Glutamatergic neuron (in vitro differentiated cells): ENCODE measurements at regions not wholly inside any gene's neighbourhood (a gene's known extent, or its start where the extent isn't known, plus 50 kb on each side); places are given as distances from the start of the nearest gene placed in this dataset.

Experiments
- DNase-seq: peaks from one replicate; pipeline ENCODE4 v3.0.0; 2022
- H3K27ac Mint-ChIP-seq: one replicate; pipeline ENCODE4 v1.8.0; 2020; ENCODE audit warnings: mild to moderate bottlenecking, mixed read lengths, inconsistent platforms; ENCODE audit not compliant: unreplicated experiment
- H3K27me3 Mint-ChIP-seq: one replicate; pipeline ENCODE4 v1.8.0; 2020; ENCODE audit warnings: mild to moderate bottlenecking, moderate library complexity, mixed read lengths, inconsistent platforms; ENCODE audit not compliant: unreplicated experiment
- H3K36me3 Mint-ChIP-seq: one replicate; pipeline ENCODE4 v1.8.0; 2020; ENCODE audit warnings: mild to moderate bottlenecking, mixed read lengths, inconsistent platforms; ENCODE audit not compliant: unreplicated experiment
- H3K4me1 Mint-ChIP-seq: one replicate; pipeline ENCODE4 v1.8.0; 2020; ENCODE audit warnings: mild to moderate bottlenecking, low read depth, mixed read lengths, inconsistent platforms; ENCODE audit not compliant: unreplicated experiment
- H3K4me3 Mint-ChIP-seq: one replicate; pipeline ENCODE4 v1.8.0; 2020; ENCODE audit warnings: mild to moderate bottlenecking, mixed read lengths, inconsistent platforms; ENCODE audit not compliant: unreplicated experiment
- H3K9me3 Mint-ChIP-seq: one replicate; pipeline ENCODE4 v1.8.0; 2020; ENCODE audit warnings: mild to moderate bottlenecking, moderate library complexity, mixed read lengths, inconsistent platforms; ENCODE audit not compliant: unreplicated experiment
- TF ChIP-seq, protein P1 (sequence below): fragments of 200-600 bp; sonication (generic); IDR thresholded peaks from one replicate; pipeline ENCODE4 v1.5.0; 2021; ENCODE audit not compliant: partially characterized antibody, unreplicated experiment

DNA sequence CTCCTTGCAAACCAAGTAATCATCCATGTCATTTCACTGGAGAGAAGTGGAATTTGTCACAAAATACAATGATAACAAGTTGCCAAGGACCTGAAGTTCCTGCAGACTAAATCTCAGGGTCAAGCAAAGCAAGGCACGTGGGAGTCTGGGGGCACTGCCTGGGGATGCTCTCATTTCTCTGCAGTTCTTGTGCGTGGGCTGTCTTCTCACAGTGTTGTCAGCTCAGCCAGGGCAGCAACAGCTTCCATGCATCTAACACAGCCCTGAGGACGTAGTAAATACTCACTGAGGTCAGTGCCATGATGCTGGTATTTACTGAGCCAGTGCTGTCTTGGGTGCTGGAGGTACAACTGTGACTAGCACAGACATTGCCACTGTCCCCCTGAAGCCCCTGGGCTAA lies 62.9 kb upstream of the CMKLR1 start:
- TF ChIP-seq, protein P1, sequence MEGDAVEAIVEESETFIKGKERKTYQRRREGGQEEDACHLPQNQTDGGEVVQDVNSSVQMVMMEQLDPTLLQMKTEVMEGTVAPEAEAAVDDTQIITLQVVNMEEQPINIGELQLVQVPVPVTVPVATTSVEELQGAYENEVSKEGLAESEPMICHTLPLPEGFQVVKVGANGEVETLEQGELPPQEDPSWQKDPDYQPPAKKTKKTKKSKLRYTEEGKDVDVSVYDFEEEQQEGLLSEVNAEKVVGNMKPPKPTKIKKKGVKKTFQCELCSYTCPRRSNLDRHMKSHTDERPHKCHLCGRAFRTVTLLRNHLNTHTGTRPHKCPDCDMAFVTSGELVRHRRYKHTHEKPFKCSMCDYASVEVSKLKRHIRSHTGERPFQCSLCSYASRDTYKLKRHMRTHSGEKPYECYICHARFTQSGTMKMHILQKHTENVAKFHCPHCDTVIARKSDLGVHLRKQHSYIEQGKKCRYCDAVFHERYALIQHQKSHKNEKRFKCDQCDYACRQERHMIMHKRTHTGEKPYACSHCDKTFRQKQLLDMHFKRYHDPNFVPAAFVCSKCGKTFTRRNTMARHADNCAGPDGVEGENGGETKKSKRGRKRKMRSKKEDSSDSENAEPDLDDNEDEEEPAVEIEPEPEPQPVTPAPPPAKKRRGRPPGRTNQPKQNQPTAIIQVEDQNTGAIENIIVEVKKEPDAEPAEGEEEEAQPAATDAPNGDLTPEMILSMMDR, result no peak
- no peaks in the 10 kb centered on the region for H3K27me3 Mint-ChIP-seq
- DNase-seq, result no peak
- no peak overlapping the region for H3K27ac Mint-ChIP-seq
- H3K36me3 Mint-ChIP-seq, result peaks cover 17% of the 10 kb centered on the region
- H3K9me3 Mint-ChIP-seq, result peaks cover 3% of the 10 kb centered on the region
- H3K4me1 Mint-ChIP-seq, result peaks cover 12% of the 10 kb centered on the region
- no peak overlapping the region for H3K4me3 Mint-ChIP-seq

DNA sequence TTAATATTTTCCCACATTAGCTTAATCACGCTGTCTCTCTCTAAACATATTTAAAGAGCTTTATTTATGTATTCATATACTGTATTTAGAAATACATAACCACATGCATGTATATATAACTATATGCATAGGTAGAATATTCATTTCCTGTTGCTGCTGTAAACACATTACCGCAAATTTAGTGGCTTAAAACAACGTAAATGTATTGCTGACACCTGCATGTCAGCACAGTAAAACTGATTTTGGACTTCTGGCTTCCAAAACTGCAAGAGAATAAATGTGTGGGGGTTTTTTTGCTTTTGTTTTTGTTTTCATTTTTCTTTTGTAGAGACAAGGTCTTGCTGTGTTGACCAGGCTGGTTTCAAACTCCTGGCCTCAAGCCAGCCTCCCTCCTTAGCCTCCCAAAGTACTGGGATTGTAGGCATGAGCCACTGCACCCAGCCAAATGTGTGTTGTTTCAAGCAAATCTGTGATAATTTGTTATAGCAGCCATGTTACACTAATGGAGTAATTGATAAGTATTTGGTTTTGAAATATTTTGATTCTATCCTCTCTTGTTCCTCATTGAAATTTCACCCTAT lies 61.9 kb upstream of the CMKLR1 start:
- Mint-ChIP-seq H3K27me3 (no peaks in the 10 kb centered on the region), H3K27ac (no peak overlapping the region), H3K9me3 (peaks cover 3% of the 10 kb centered on the region), H3K36me3 (peaks cover 14% of the 10 kb centered on the region), H3K4me3 (no peak overlapping the region), H3K4me1 (peaks cover 12% of the 10 kb centered on the region)
- TF ChIP-seq, protein P1, result no peak
- DNase-seq, result no peak

DNA sequence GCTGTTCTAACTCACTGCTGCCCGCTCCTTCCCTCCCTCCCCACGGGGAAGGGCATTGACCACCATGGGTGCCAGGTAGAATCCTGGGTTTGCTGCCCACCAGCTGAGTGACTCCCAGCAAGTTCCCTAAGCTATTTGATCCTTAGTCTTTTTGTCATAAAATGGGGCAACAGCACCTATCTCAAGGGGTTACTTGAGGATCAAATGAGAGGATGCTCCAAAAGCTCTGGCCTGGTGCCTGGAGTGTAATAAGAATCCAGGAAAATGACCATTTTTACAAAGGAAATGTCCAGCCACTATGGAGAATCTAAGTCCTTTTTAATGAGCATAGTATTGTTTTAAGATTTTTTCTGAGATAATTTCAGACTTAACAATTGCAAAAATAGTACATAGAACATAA lies 61.4 kb upstream of the CMKLR1 start:
- H3K36me3 Mint-ChIP-seq, result peaks cover 9% of the 10 kb centered on the region
- TF ChIP-seq, protein P1, result no peak
- no peaks in the 10 kb centered on the region for H3K27me3 Mint-ChIP-seq
- no peak overlapping the region for H3K27ac Mint-ChIP-seq
- H3K4me1 Mint-ChIP-seq, result peaks cover 12% of the 10 kb centered on the region
- no peak for DNase-seq
- no peak overlapping the region for H3K4me3 Mint-ChIP-seq
- H3K9me3 Mint-ChIP-seq, result no peaks in the 10 kb centered on the region

DNA sequence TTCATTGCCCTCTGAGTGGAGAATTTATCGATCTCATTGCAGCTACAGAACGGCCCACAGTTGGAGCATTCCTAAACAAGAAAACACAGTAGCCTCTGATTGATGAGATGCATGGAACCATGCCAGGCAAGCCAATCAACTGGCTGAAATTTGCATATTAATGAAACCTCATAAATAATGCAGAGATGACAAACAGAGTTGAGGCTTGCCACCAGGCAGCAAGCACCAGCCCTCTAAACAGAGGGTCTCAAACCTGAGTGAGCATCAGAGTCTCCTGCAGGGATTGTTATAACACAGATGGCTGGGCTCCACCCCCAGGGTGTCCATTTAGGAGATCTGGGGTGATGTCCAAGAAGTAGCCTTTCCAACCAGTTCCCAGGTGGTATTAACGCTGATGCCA lies 60.9 kb upstream of the CMKLR1 start:
- H3K27me3 Mint-ChIP-seq, result no peaks in the 10 kb centered on the region
- no peak overlapping the region for H3K4me3 Mint-ChIP-seq
- no peak overlapping the region for H3K27ac Mint-ChIP-seq
- TF ChIP-seq, protein P1, result no peak
- peaks cover 12% of the 10 kb centered on the region for H3K4me1 Mint-ChIP-seq
- no peak for DNase-seq
- H3K9me3 Mint-ChIP-seq, result no peaks in the 10 kb centered on the region
- H3K36me3 Mint-ChIP-seq, result peaks cover 8% of the 10 kb centered on the region

DNA sequence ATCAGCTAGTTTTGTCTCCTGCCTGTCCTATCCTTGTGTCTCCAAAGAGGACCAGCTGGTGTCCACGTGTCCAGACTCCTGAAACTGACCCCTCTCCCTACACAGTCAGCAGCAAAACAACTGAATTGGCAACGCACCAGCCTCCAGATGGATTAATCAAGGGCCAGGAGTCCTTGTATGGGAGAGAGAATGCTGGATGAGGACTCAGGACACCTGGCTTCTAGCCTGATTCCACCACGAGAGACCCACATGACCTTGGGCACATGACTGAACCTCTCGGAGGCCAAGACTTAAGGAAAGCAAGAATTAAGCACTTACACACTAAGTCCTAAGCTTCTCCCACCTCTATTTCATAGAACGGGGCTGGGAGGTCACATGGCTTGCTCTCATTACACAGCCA lies 60.4 kb upstream of the CMKLR1 start:
- no peak for DNase-seq
- peaks cover 14% of the 10 kb centered on the region for H3K4me1 Mint-ChIP-seq
- TF ChIP-seq, protein P1, result no peak

More for the DNA sequence above, 60.4 kb upstream of the CMKLR1 start:
- no peak overlapping the region for H3K4me3 Mint-ChIP-seq
- no peak overlapping the region for H3K27ac Mint-ChIP-seq
- no peaks in the 10 kb centered on the region for H3K9me3 Mint-ChIP-seq
- peaks cover 6% of the 10 kb centered on the region for H3K36me3 Mint-ChIP-seq
- H3K27me3 Mint-ChIP-seq, result no peaks in the 10 kb centered on the region
